ENCODE measurements at regions not wholly inside any gene's neighbourhood (a gene's known extent, or its start where the extent isn't known, plus 50 kb on each side); places are given as distances from the start of the nearest gene placed in this dataset.
"Not testable (repeated sequence)": the region's sequence is repeated elsewhere in the genome, so short reads cannot be mapped to it uniquely, and the experiment has no call there.

DNA sequence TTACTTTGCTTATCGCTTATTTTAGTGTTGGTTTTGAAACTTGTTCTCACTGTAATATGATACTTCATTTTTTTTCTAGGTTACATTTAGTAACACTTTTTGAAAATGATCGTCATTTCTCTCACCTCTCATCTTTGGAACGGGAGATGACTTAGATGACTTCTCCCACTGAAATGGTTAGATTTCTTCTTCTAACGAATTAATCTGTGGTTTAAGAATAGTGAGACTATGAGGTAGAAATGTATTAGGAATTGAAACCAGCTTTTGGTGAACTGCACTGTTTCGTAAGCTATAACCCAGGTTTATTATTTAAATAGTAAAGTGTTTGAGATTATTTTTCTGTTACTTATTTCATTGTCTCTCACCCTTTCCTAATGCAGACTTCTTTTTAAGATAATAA, 93.7 kb downstream of the PRR15 start:
- H3K27me3 ChIP-seq (ENCODE audit: insufficient read depth, low read length, poor library complexity, severe bottlenecking): no peaks in the 10 kb centered on the region
- no peaks in the 10 kb centered on the region for H3K9me3 ChIP-seq (ENCODE audit: low read length)
- no peaks in the 10 kb centered on the region for H3K9me3 Mint-ChIP-seq
- H3K27me3 Mint-ChIP-seq: peaks cover 0 to 6% of the 10 kb centered on the region in 2 donors
- no peak for DNase-seq
- H3K4me1 ChIP-seq (ENCODE audit: insufficient read depth, low read length): no peaks in the 10 kb centered on the region
- no peaks in the 10 kb centered on the region for H3K36me3 ChIP-seq (ENCODE audit: insufficient read depth, low read length)
- H3K4me3 Mint-ChIP-seq: no peak overlapping the region
- POLR2A ChIA-PET: no interaction called here
- CTCF ChIA-PET: no interaction called here
- H3K27ac Mint-ChIP-seq: no peak overlapping the region
- H3K27ac ChIP-seq (ENCODE audit: low read depth, low read length): no peak overlapping the region
- no peaks in the 10 kb centered on the region for H3K36me3 Mint-ChIP-seq
- no peak overlapping the region for H3K4me3 ChIP-seq (ENCODE audit: low read length)
- no peaks in the 10 kb centered on the region for H3K4me1 Mint-ChIP-seq

DNA sequence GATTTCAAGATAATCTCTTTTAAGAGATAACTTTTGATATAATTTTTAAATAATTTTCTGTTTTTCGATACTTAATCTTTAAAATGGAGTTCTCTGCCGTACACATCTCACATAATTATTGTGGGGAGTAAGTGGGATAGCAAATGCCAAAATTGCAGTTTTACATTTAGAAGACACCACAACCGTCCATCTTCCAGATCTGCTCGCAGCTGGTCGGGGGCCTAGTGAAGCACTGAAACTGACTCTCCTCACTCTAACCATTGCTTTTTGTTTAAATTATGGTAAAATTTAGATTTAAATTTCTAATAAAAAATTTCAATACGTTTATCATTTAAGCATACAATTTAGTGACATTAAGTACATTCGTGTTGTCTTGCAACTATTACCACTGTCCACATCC, 94.2 kb downstream of the PRR15 start:
- no peaks in the 10 kb centered on the region for H3K9me3 Mint-ChIP-seq
- Histone ChIP-seq H3K4me3 (ENCODE audit: low read length) (no peak overlapping the region), H3K27me3 (ENCODE audit: insufficient read depth, low read length, poor library complexity, severe bottlenecking) (no peaks in the 10 kb centered on the region)

GRCh38 chr7:29659213-29659612, 95.6 kb downstream of the PRR15 start:
- peaks cover 0 to 11% of the 10 kb centered on the region in 2 donors for H3K27me3 Mint-ChIP-seq
- H3K4me1 Mint-ChIP-seq: not testable (repeated sequence)

More for the DNA sequence above, 94.2 kb downstream of the PRR15 start:
- Histone ChIP-seq H3K27ac (ENCODE audit: low read depth, low read length) (no peak overlapping the region), H3K4me1 (ENCODE audit: insufficient read depth, low read length) (no peaks in the 10 kb centered on the region), H3K9me3 (ENCODE audit: low read length) (no peaks in the 10 kb centered on the region), H3K36me3 (ENCODE audit: insufficient read depth, low read length) (no peaks in the 10 kb centered on the region)
- no peak overlapping the region for H3K27ac Mint-ChIP-seq
- H3K36me3 Mint-ChIP-seq: no peaks in the 10 kb centered on the region
- no peak for DNase-seq
- no peak overlapping the region for H3K4me3 Mint-ChIP-seq
- H3K27me3 Mint-ChIP-seq: peaks cover 0 to 9% of the 10 kb centered on the region in 2 donors
- ChIA-PET POLR2A (no interaction called here), CTCF (no interaction called here)
- no peaks in the 10 kb centered on the region for H3K4me1 Mint-ChIP-seq

GRCh38 chr7:29662899-29663298, 99.3 kb downstream of the PRR15 start:
- H3K9me3 Mint-ChIP-seq; H3K9me3 ChIP-seq (ENCODE audit: low read length); H3K27me3 ChIP-seq (ENCODE audit: insufficient read depth, low read length, poor library complexity, severe bottlenecking); H3K4me1 ChIP-seq (ENCODE audit: insufficient read depth, low read length); H3K4me3 ChIP-seq (ENCODE audit: low read length); H3K36me3 Mint-ChIP-seq; H3K27ac ChIP-seq (ENCODE audit: low read depth, low read length); CTCF ChIA-PET; H3K36me3 ChIP-seq (ENCODE audit: insufficient read depth, low read length); POLR2A ChIA-PET; H3K4me1 Mint-ChIP-seq; H3K4me3 Mint-ChIP-seq; DNase-seq: not testable (repeated sequence)
- Mint-ChIP-seq H3K27me3 (peaks cover 2 to 11% of the 10 kb centered on the region in 2 donors), H3K27ac (peak overlapping the region in 1 of 8 donors; percentile 67)

More at GRCh38 chr7:29659213-29659612, 95.6 kb downstream of the PRR15 start:
- H3K36me3 Mint-ChIP-seq; H3K4me3 ChIP-seq (ENCODE audit: low read length); H3K36me3 ChIP-seq (ENCODE audit: insufficient read depth, low read length); DNase-seq; POLR2A ChIA-PET; H3K27ac Mint-ChIP-seq; CTCF ChIA-PET; H3K27ac ChIP-seq (ENCODE audit: low read depth, low read length); H3K9me3 Mint-ChIP-seq; H3K27me3 ChIP-seq (ENCODE audit: insufficient read depth, low read length, poor library complexity, severe bottlenecking); H3K4me1 ChIP-seq (ENCODE audit: insufficient read depth, low read length); H3K9me3 ChIP-seq (ENCODE audit: low read length); H3K4me3 Mint-ChIP-seq: not testable (repeated sequence)

- H3K4me1 ChIP-seq (ENCODE audit: insufficient read depth, low read length); H3K36me3 ChIP-seq (ENCODE audit: insufficient read depth, low read length); H3K9me3 Mint-ChIP-seq; H3K27ac Mint-ChIP-seq; H3K4me3 Mint-ChIP-seq; H3K27me3 ChIP-seq (ENCODE audit: insufficient read depth, low read length, poor library complexity, severe bottlenecking); H3K36me3 Mint-ChIP-seq; H3K4me3 ChIP-seq (ENCODE audit: low read length); DNase-seq; POLR2A ChIA-PET; H3K4me1 Mint-ChIP-seq; CTCF ChIA-PET; H3K9me3 ChIP-seq (ENCODE audit: low read length); H3K27ac ChIP-seq (ENCODE audit: low read depth, low read length): not testable (repeated sequence)
- H3K27me3 Mint-ChIP-seq: peaks cover 2 to 17% of the 10 kb centered on the region in 2 donors
These were observed 101.4 kb downstream of the PRR15 start for GRCh38 chr7:29664999-29665398.

DNA sequence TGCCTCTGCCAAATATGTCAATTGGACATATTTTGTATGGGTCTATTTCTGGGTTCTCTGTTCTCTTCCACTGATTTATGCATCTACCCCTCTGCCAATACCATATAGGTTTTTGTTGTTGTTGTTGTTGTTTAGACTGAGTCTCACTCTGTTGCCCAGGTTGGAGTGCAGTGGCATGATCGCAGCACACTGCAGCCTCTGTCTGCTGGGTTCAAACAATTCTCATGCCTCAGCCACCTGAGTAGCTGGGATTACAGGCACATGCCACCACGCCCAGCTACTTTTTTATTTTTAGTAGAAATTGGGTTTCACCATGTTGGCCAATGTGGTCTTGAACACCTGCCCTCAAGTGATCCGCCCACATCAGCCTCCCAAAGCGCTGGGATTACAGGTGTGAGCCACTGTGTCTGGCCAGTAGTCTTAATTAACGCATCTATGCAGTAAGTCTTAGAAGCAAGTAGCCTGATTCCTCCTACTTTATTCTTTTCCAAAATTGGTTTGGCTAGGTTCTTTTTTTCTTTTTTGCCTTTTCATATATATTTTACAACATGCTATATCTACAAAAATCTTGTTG, 103.5 kb downstream of the PRR15 start:
- H3K36me3 ChIP-seq (ENCODE audit: insufficient read depth, low read length); H3K4me1 ChIP-seq (ENCODE audit: insufficient read depth, low read length); H3K27me3 ChIP-seq (ENCODE audit: insufficient read depth, low read length, poor library complexity, severe bottlenecking); DNase-seq; POLR2A ChIA-PET; H3K4me1 Mint-ChIP-seq; H3K27ac Mint-ChIP-seq; H3K4me3 ChIP-seq (ENCODE audit: low read length); CTCF ChIA-PET; H3K36me3 Mint-ChIP-seq; H3K9me3 Mint-ChIP-seq; H3K9me3 ChIP-seq (ENCODE audit: low read length); H3K27ac ChIP-seq (ENCODE audit: low read depth, low read length); H3K4me3 Mint-ChIP-seq: not testable (repeated sequence)
- H3K27me3 Mint-ChIP-seq: peaks cover 5 to 16% of the 10 kb centered on the region in 2 donors

- H3K4me1 Mint-ChIP-seq; H3K9me3 Mint-ChIP-seq; DNase-seq; H3K27ac Mint-ChIP-seq; POLR2A ChIA-PET; CTCF ChIA-PET; H3K36me3 Mint-ChIP-seq; H3K4me3 Mint-ChIP-seq; H3K4me3 ChIP-seq (ENCODE audit: low read length); H3K9me3 ChIP-seq (ENCODE audit: low read length); H3K36me3 ChIP-seq (ENCODE audit: insufficient read depth, low read length); H3K27ac ChIP-seq (ENCODE audit: low read depth, low read length); H3K27me3 ChIP-seq (ENCODE audit: insufficient read depth, low read length, poor library complexity, severe bottlenecking); H3K4me1 ChIP-seq (ENCODE audit: insufficient read depth, low read length): not testable (repeated sequence)
- peaks cover 3 to 11% of the 10 kb centered on the region in 2 donors for H3K27me3 Mint-ChIP-seq
These were observed 107.7 kb downstream of the PRR15 start for GRCh38 chr7:29671286-29671685.

GRCh38 chr7:29673635-29674034, 110.0 kb downstream of the PRR15 start:
- CTCF ChIA-PET; H3K27me3 ChIP-seq (ENCODE audit: insufficient read depth, low read length, poor library complexity, severe bottlenecking); H3K36me3 ChIP-seq (ENCODE audit: insufficient read depth, low read length); H3K4me1 ChIP-seq (ENCODE audit: insufficient read depth, low read length); H3K4me3 ChIP-seq (ENCODE audit: low read length); H3K27ac ChIP-seq (ENCODE audit: low read depth, low read length); H3K9me3 ChIP-seq (ENCODE audit: low read length); DNase-seq; H3K36me3 Mint-ChIP-seq; H3K4me1 Mint-ChIP-seq; H3K4me3 Mint-ChIP-seq; H3K27ac Mint-ChIP-seq; POLR2A ChIA-PET; H3K9me3 Mint-ChIP-seq: not testable (repeated sequence)
- H3K27me3 Mint-ChIP-seq: peaks cover 3 to 18% of the 10 kb centered on the region in 2 donors

DNA sequence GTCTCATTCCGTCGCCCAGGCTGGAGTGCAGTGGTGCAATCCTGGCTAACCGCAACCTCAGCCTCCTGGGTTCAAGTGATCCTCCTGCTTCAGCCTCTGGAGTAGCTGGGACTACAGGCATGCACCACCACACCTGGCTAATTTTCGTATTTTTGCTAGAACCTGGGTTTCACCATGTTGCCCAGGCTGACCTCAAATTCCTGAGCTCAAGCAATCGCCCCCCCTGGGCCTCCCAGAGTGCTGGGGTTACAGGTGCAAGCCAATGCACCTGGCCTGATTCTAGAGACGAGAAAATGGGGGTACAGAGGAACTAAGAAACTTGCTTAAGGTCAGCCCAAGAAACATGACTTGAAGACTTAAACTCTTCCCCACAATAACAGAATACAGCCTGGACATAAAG, 111.0 kb downstream of the PRR15 start:
- H3K4me1 ChIP-seq (ENCODE audit: insufficient read depth, low read length); H3K36me3 Mint-ChIP-seq; H3K27ac ChIP-seq (ENCODE audit: low read depth, low read length); H3K27me3 ChIP-seq (ENCODE audit: insufficient read depth, low read length, poor library complexity, severe bottlenecking); POLR2A ChIA-PET; H3K9me3 Mint-ChIP-seq; H3K4me1 Mint-ChIP-seq; H3K4me3 Mint-ChIP-seq; CTCF ChIA-PET; H3K9me3 ChIP-seq (ENCODE audit: low read length); H3K36me3 ChIP-seq (ENCODE audit: insufficient read depth, low read length); DNase-seq; H3K4me3 ChIP-seq (ENCODE audit: low read length); H3K27ac Mint-ChIP-seq: not testable (repeated sequence)
- H3K27me3 Mint-ChIP-seq: peaks cover 5 to 14% of the 10 kb centered on the region in 2 donors

All from CD8-positive, alpha-beta memory T cell (primary cell).